ENCODE measurements at regions not wholly inside any gene's neighbourhood (a gene's known extent, or its start where the extent isn't known, plus 50 kb on each side); places are given as distances from the start of the nearest gene placed in this dataset.

DNA sequence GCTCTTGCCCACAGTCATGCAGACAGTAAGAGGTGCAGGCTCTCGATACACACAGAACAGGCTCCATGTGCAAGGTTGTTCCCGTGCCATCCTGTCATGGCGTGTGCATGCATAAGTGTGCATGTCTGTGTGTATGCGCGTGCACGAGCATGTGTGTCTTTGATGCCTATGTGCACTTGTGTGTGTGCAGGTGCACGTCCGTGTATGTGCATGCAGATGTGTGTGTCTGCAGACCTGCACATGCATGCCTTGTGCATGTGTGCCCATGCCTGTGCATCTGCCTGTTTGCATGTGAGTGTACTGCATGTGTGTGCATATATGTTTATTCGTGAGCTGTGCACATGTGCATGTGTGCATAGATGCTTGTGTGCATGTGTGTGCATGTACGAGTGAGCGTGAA lies 309.8 kb downstream of the TMEM121 start:
- TF ChIP-seq EZH2 (IDR thresholded peaks at IDR 0.05; ENCODE audit: insufficient read depth, poor library complexity, severe bottlenecking), result no peak
- no peak for TF ChIP-seq EZH2phosphoT487 (IDR thresholded peaks at IDR 0.05; ENCODE audit: insufficient read depth, low read depth)
